ENCODE measurements at regions not wholly inside any gene's neighbourhood (a gene's known extent, or its start where the extent isn't known, plus 50 kb on each side); places are given as distances from the start of the nearest gene placed in this dataset.

GRCh38 chr4:149896432-149896831 lies 80.8 kb upstream of the IQCM start:
- peaks cover 3% of the 10 kb centered on the region for H3K36me3 Mint-ChIP-seq (ENCODE audit: low read depth)
- peaks cover 3% of the 10 kb centered on the region for H3K9me3 Mint-ChIP-seq (ENCODE audit: low read depth)
- peak; percentile 73 for TF ChIP-seq CTCF (IDR thresholded peaks at IDR 0.05)
- H3K27ac Mint-ChIP-seq (ENCODE audit: unreplicated experiment) = no peak overlapping the region
- peaks cover 17% of the 10 kb centered on the region for H3K27me3 Mint-ChIP-seq (ENCODE audit: low read depth)
- no peak overlapping the region for H3K4me3 Mint-ChIP-seq (ENCODE audit: unreplicated experiment)
- peaks cover 4% of the 10 kb centered on the region for H3K4me1 Mint-ChIP-seq (ENCODE audit: low read depth)
- no peak for DNase-seq (ENCODE audit: low spot score)

- DNase-seq (ENCODE audit: low spot score) = no peak
- peaks cover 22% of the 10 kb centered on the region for H3K27me3 Mint-ChIP-seq (ENCODE audit: low read depth)
- TF ChIP-seq CTCF (IDR thresholded peaks at IDR 0.05) = peak; percentile 89
- peaks cover 3% of the 10 kb centered on the region for H3K36me3 Mint-ChIP-seq (ENCODE audit: low read depth)
- no peaks in the 10 kb centered on the region for H3K4me1 Mint-ChIP-seq (ENCODE audit: low read depth)
- no peak overlapping the region for H3K4me3 Mint-ChIP-seq (ENCODE audit: unreplicated experiment)
- no peak overlapping the region for H3K27ac Mint-ChIP-seq (ENCODE audit: unreplicated experiment)
- peaks cover 3% of the 10 kb centered on the region for H3K9me3 Mint-ChIP-seq (ENCODE audit: low read depth)
Observed at GRCh38 chr4:149897783-149898182, 82.1 kb upstream of the IQCM start.

- Mint-ChIP-seq H3K27ac (ENCODE audit: unreplicated experiment) (no peak overlapping the region), H3K27me3 (ENCODE audit: low read depth) (peaks cover 19% of the 10 kb centered on the region), H3K4me3 (ENCODE audit: unreplicated experiment) (no peak overlapping the region), H3K4me1 (ENCODE audit: low read depth) (peaks cover 10% of the 10 kb centered on the region), H3K9me3 (ENCODE audit: low read depth) (peaks cover 3% of the 10 kb centered on the region), H3K36me3 (ENCODE audit: low read depth) (peaks cover 3% of the 10 kb centered on the region)
- DNase-seq (ENCODE audit: low spot score) = no peak
- no peak for TF ChIP-seq CTCF (IDR thresholded peaks at IDR 0.05)
Observed at GRCh38 chr4:149901128-149901527, 85.5 kb upstream of the IQCM start.

GRCh38 chr4:149902242-149902641 lies 86.6 kb upstream of the IQCM start:
- Mint-ChIP-seq H3K4me3 (ENCODE audit: unreplicated experiment) (no peak overlapping the region), H3K27me3 (ENCODE audit: low read depth) (peaks cover 19% of the 10 kb centered on the region), H3K4me1 (ENCODE audit: low read depth) (peaks cover 10% of the 10 kb centered on the region), H3K27ac (ENCODE audit: unreplicated experiment) (no peak overlapping the region), H3K9me3 (ENCODE audit: low read depth) (peaks cover 3% of the 10 kb centered on the region), H3K36me3 (ENCODE audit: low read depth) (peaks cover 3% of the 10 kb centered on the region)
- no peak for DNase-seq (ENCODE audit: low spot score)
- no peak for TF ChIP-seq CTCF (IDR thresholded peaks at IDR 0.05)

- Mint-ChIP-seq H3K9me3 (ENCODE audit: low read depth) (no peaks in the 10 kb centered on the region), H3K4me1 (ENCODE audit: low read depth) (peaks cover 37% of the 10 kb centered on the region), H3K36me3 (ENCODE audit: low read depth) (no peaks in the 10 kb centered on the region), H3K27ac (ENCODE audit: unreplicated experiment) (no peak overlapping the region), H3K27me3 (ENCODE audit: low read depth) (no peaks in the 10 kb centered on the region), H3K4me3 (ENCODE audit: unreplicated experiment) (no peak overlapping the region)
- no peak for DNase-seq (ENCODE audit: low spot score)
- no peak for TF ChIP-seq CTCF (IDR thresholded peaks at IDR 0.05)
Observed at GRCh38 chr4:149910177-149910576, 94.5 kb upstream of the IQCM start.
